HFFc6 (cell line): ENCODE measurements at regions not wholly inside any gene's neighbourhood (a gene's known extent, or its start where the extent isn't known, plus 50 kb on each side); places are given as distances from the start of the nearest gene placed in this dataset.

Experiments used
- DNase-seq: peaks from one replicate; pipeline ENCODE4 v3.0.0-alpha.2; 2018
- H3K27ac Mint-ChIP-seq: 2 replicates; pipeline ENCODE4 v1.8.0; 2020; ENCODE audit warnings: mild to moderate bottlenecking, mixed read lengths
- H3K27me3 Mint-ChIP-seq: 2 replicates; pipeline ENCODE4 v1.8.0; 2021; ENCODE audit warnings: mild to moderate bottlenecking, moderate library complexity, mixed read lengths; ENCODE audit not compliant: insufficient read depth
- H3K36me3 Mint-ChIP-seq: 2 replicates; pipeline ENCODE4 v1.8.0; 2021; ENCODE audit warnings: low read depth, mixed read lengths
- H3K4me1 Mint-ChIP-seq: 2 replicates; pipeline ENCODE4 v1.8.0; 2020; ENCODE audit warnings: low read depth, mixed read lengths
- H3K4me3 Mint-ChIP-seq: 2 replicates; pipeline ENCODE4 v1.8.0; 2020; ENCODE audit warnings: mild to moderate bottlenecking, moderate library complexity, mixed read lengths
- H3K9me3 Mint-ChIP-seq: 2 replicates; pipeline ENCODE4 v1.8.0; 2020; ENCODE audit warnings: mild to moderate bottlenecking, mixed read lengths
- CTCF ChIP-seq: fragments of 200-600 bp; sonication (generic); IDR thresholded peaks from 2 replicates; pipeline ENCODE4 v1.5.0; 2021; ENCODE audit warnings: antibody characterized with exemption, mild to moderate bottlenecking

- Mint-ChIP-seq H3K36me3 (no peaks in the 10 kb centered on the region; the same call in 1 of the 2 replicates), H3K27ac (no peak overlapping the region), H3K9me3 (peaks cover 34% of the 10 kb centered on the region), H3K4me3 (no peak overlapping the region), H3K4me1 (no peaks in the 10 kb centered on the region), H3K27me3 (no peaks in the 10 kb centered on the region; the same call in 1 of the 2 replicates)
- no peak for DNase-seq
- no peak for TF ChIP-seq CTCF
Measured at GRCh38 chr12:97185567-97185966, 277.0 kb upstream of the RMST start.

- no peak overlapping the region for H3K27ac Mint-ChIP-seq
- TF ChIP-seq CTCF = no peak
- H3K4me1 Mint-ChIP-seq = no peaks in the 10 kb centered on the region
- peaks cover 1% of the 10 kb centered on the region; the same call in 1 of the 2 replicates for H3K27me3 Mint-ChIP-seq
- H3K9me3 Mint-ChIP-seq = peaks cover 26% of the 10 kb centered on the region; the same call in 1 of the 2 replicates
- H3K36me3 Mint-ChIP-seq = no peaks in the 10 kb centered on the region; the same call in 1 of the 2 replicates
- H3K4me3 Mint-ChIP-seq = no peak overlapping the region
- no peak for DNase-seq
Measured at GRCh38 chr12:97194546-97194945, 268.1 kb upstream of the RMST start.

GRCh38 chr12:97200181-97200580, 262.4 kb upstream of the RMST start:
- Mint-ChIP-seq H3K4me3 (no peak overlapping the region), H3K36me3 (no peaks in the 10 kb centered on the region), H3K27ac (no peak overlapping the region), H3K9me3 (peaks cover 51% of the 10 kb centered on the region), H3K4me1 (no peaks in the 10 kb centered on the region), H3K27me3 (no peaks in the 10 kb centered on the region)
- DNase-seq = no peak
- no peak for TF ChIP-seq CTCF

- DNase-seq = no peak
- H3K27me3 Mint-ChIP-seq = no peaks in the 10 kb centered on the region; the same call in 1 of the 2 replicates
- H3K4me1 Mint-ChIP-seq = no peaks in the 10 kb centered on the region
- no peak for TF ChIP-seq CTCF
- H3K27ac Mint-ChIP-seq = no peak overlapping the region
- H3K4me3 Mint-ChIP-seq = no peak overlapping the region
- H3K9me3 Mint-ChIP-seq = peaks cover 69% of the 10 kb centered on the region
- H3K36me3 Mint-ChIP-seq = no peaks in the 10 kb centered on the region; the same call in 1 of the 2 replicates
Measured at GRCh38 chr12:97203408-97203807, 259.2 kb upstream of the RMST start.

GRCh38 chr12:97209997-97210396, 252.6 kb upstream of the RMST start:
- H3K4me3 Mint-ChIP-seq = no peak overlapping the region
- DNase-seq = no peak
- H3K4me1 Mint-ChIP-seq = no peaks in the 10 kb centered on the region
- no peak for TF ChIP-seq CTCF
- H3K27ac Mint-ChIP-seq = no peak overlapping the region
- no peaks in the 10 kb centered on the region; the same call in 1 of the 2 replicates for H3K27me3 Mint-ChIP-seq
- no peaks in the 10 kb centered on the region; the same call in 1 of the 2 replicates for H3K36me3 Mint-ChIP-seq
- H3K9me3 Mint-ChIP-seq = peaks cover 63% of the 10 kb centered on the region
